ENCODE measurements at regions not wholly inside any gene's neighbourhood (a gene's known extent, or its start where the extent isn't known, plus 50 kb on each side); places are given as distances from the start of the nearest gene placed in this dataset.
"Not testable (repeated sequence)": the region's sequence is repeated elsewhere in the genome, so short reads cannot be mapped to it uniquely, and the experiment has no call there.

GRCh38 chr13:87877477-87877876, 206.3 kb downstream of the SLITRK5 start:
- no peak for DNase-seq

DNA sequence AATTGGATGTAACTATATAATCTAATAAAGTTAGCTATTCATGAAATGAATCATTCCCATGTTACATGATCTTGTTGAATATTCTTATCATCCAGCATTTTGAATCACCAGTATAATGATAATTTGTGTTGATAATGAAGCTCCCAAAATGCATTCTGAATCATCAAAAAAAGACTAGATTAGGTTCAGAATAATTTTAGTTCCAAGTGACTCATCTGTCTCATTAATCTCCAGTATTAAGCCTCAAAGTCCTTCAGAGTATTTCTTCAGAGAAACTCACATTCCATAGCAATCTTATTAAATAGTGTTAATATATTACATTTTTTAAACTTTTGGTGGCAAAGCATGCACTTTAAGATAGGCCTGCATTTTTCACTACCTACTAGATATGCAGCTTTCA, 207.5 kb downstream of the SLITRK5 start:
- DNase-seq: no peak

DNA sequence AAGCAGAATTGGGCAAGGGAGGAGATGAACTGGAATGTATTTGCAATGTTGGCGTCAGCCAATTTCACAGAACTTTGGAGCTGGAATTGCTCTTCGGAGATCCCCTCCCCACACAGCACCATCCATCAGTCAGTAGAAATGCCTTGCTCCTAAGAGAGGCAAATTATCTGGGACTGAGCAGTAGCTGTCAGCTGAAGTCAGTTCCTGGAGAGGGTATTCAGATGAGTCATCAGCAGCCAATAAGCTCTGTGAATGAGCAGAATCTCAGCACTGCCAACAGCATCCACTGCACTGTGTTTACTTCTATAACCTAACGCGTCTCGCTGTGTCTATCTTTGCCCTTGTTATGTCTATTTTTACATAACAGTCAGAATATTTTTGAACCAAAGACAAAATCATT, 213.7 kb downstream of the SLITRK5 start:
- DNase-seq: peak in 1 of 2 donors; percentile 4

- DNase-seq: no peak
Measured at GRCh38 chr13:87887459-87888123, 216.4 kb downstream of the SLITRK5 start.

DNA sequence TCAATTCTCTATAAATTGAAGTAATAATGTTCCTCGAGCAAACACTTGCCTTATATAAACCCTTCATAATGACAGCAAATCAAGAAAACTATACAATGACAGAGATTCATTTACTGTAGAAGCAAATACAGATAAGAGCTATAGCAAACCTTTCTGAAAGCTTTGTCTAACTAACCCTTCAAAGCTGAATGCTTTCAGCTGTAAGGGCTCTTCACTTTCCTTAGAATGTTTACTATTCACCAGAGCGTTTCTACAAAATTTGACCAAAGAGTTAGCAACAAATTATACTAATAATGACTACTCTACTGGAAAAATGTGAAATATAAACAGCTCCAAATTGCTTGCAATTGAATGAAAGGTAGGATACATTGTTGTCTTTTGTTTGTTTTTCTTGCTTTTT, 218.1 kb downstream of the SLITRK5 start:
- DNase-seq: no peak

- no peak for DNase-seq
Measured at GRCh38 chr13:87893186-87893585, 222.0 kb downstream of the SLITRK5 start.

DNA sequence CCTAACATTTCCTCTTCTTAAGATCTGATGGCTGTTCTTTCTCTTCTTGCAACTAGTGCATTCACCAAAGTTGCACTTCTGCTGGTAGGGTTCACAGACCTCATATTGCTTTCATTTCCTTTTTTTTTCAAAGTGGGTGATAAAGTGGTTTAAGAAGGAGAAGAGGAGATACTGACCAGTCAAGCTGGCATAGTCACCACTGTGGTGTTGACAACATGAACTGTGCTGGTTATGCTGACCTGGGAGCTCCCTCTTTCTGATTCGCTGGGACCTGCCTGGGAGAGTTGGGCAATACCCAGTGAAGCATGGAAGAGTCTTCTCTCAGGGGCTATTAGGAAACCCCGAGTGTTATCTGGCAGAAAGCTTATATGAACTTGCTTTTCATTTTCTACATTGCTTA, 222.9 kb downstream of the SLITRK5 start:
- DNase-seq: no peak

DNA sequence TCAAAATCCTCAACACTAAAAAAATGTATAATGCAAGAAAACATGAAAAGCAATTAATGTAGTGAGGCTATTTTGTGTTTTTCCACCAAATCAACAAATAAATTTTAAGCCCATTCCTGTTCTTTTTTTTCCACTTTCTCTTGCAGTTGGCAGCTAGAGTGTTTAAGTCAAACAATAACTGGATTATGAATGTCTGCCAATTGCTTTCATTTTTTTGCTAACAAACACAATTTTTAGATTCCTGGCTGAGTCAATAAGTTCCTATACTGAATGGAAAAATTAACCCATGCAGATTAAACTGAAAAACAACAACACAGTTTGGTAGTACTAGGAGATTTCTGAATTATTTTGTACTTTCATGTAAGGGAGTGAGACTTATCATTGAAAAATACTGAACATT, 232.4 kb downstream of the SLITRK5 start:
- DNase-seq: no peak

DNA sequence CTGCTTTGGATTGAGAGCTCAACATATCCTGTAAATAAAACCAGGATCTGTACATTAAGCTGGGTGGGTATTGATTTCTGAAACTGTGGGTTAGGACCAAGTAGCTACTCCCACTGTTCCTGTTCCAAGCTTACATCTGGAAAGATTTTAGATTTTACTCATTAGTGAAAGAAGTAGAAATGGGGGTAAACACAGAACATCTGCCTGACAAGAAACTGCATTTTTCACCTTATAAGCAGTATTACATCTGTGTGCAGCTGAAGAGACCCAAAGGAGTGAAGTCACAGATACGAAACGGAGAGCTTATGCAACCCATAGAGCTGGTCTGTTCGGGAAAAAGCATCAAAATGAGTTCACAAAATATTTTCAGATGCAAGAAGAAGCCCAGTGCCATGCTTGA, 235.2 kb downstream of the SLITRK5 start:
- no peak for DNase-seq

DNA sequence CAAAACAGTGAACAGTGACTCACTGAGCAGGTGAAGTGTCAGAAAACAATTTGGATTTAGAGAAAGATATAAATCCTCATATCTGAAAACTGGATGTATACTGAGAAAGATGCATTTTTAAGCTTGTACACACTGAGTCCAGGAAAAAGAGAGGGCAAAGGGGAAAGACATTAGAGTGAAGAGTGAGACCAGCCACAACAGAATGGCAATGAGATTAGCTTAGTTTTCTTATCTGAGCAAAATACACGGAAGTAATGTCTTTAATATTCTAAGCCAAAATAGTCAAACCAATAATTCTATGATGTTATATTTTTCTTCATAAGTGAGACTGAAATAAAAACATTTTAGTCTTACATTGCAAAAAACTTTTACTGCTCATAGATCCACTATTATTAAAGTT, 236.0 kb downstream of the SLITRK5 start:
- no peak for DNase-seq

DNA sequence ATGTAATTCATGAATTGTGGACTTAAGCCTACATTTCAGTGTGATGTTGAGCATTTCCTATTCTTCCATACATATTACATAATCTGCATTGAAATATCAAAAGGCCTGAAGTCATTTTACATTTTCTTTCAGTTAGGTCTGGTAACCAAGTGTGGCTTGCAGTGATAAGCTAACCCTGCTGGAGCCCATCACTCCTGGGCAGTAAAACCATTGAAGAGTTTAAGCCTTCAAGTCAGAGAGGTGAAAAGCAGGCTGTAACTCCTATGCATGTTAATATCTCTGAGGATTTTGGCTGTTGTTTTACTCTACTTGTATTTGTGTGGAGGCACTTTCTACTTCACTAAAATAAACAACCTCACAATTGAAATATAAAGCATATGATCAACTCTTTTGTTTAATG, 248.8 kb downstream of the SLITRK5 start:
- no peak for DNase-seq

DNA sequence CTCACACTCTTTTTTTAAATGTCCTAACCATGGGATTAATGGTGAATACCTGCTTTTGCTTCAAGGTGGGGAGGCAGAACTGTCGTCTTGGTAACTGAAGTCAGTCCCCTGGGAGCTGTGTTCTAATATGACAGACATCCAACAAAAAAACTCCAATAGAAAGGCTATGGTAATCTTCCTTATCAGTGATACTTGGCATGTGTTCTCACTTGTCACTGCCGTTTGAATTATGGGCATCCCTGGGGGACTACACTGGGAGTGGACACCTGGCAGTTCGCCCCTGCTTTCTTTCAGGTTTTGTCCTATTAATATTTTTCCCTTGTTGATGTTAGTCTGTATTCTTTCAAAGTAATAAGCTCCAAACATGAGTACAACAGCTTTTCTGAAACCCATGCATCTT, 252.6 kb downstream of the SLITRK5 start:
- no peak for DNase-seq

DNA sequence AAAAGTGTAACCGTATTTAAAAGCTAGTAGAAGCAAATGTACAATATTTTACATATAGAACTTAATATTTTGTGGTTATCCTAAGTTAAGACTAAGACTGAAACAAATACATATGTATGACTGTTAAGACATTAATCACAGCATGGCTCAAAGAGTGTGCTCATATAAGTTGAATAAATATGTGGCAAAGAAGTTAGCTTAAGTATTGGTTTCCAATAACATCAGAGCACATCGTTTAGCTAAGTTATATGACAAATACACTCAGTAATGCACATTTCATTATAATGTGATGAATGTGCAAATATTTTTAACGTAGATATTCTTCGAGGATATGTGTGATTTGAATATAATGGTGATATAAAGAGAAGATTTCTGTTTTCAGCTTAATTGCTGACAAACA, 253.8 kb downstream of the SLITRK5 start:
- no peak for DNase-seq

GRCh38 chr13:87940776-87941175, 269.6 kb downstream of the SLITRK5 start:
- no peak for DNase-seq

GRCh38 chr13:87941226-87941625, 270.1 kb downstream of the SLITRK5 start:
- DNase-seq: no peak

- no peak for DNase-seq
Measured at GRCh38 chr13:87942205-87942604, 271.0 kb downstream of the SLITRK5 start.

- no peak for DNase-seq
Measured at GRCh38 chr13:87944038-87944437, 272.9 kb downstream of the SLITRK5 start.

GRCh38 chr13:87952377-87952776, 281.2 kb downstream of the SLITRK5 start:
- DNase-seq: no peak

- no peak for DNase-seq
Measured at GRCh38 chr13:87953381-87953780, 282.2 kb downstream of the SLITRK5 start.

DNA sequence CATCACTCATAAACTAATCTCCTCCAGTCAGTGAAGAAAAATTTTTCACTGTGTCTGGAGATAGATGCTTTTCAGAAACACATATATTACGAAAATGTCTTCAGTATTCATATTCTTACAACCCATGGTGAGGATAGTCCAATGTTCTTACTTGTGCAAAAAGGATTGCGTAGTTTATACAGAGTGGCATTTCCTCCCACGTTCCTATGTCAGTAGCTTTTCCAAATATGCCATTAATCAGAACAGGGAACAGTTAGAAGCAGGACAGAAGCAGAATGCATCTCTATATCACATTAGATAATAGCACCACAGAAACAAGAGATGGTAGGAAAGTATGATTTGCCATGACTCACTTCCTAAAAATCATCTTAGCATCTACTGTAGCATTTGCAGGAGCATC, 282.9 kb downstream of the SLITRK5 start:
- no peak for DNase-seq

GRCh38 chr13:87961546-87961945, 290.4 kb downstream of the SLITRK5 start:
- no peak for DNase-seq

GRCh38 chr13:87972568-87972967, 301.4 kb downstream of the SLITRK5 start:
- no peak for DNase-seq

DNA sequence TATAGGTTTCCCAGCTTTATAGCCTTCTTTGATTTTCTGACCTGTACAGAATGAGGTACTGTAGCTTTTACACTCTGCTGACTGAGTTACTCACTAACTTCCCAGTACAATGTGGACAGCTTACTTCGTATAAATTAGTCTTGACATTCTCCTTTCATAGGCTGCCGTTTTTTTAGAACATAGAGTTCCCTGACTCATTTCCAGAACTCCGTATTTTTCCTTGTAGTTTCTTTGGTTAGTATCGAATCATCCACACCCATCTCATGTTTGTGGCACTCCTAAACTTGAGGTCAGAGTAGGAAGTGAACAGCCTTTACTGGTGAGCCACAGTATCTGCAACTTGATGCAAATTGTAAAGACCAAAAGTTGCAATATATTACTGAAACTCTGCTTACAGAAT, 303.9 kb downstream of the SLITRK5 start:
- no peak for DNase-seq

- not testable (repeated sequence) for DNase-seq
Measured at GRCh38 chr13:87976650-87977049, 305.5 kb downstream of the SLITRK5 start.

DNA sequence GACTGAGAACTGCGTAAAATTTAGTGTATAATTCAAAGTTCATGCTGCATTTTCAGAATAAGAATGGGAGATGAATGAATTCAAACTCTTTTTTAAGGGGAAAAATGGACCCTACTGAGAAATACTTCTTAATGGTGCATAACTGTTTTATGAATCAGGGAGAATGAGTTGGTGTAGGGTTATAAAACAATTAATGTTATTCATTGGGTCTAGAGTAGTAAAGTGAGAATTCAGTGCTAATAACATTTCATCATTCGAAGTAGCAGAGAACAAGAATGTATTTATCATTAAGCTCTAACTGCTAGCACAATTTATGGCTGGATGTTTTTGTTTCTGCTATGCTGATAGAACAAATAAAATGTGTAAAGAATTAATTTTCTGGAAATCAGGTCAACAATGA, 310.2 kb downstream of the SLITRK5 start:
- no peak for DNase-seq

- no peak for DNase-seq
Measured at GRCh38 chr13:87982400-87982799, 311.2 kb downstream of the SLITRK5 start.

Data from hippocampal formation (tissue), 2 donors.